MV-4-11 (cell line): ENCODE measurements at regions not wholly inside any gene's neighbourhood (a gene's known extent, or its start where the extent isn't known, plus 50 kb on each side); places are given as distances from the start of the nearest gene placed in this dataset.
"Not testable (repeated sequence)": the region's sequence is repeated elsewhere in the genome, so short reads cannot be mapped to it uniquely, and the experiment has no call there.

ENCODE experiments used
- DNase-seq: peaks from one replicate; lab custom pipeline; 2025; lab: John Stamatoyannopoulos, UW

GRCh38 chr3:89932882-89933281 lies 825.5 kb downstream of the EPHA3 start:
- no peak for DNase-seq

DNA sequence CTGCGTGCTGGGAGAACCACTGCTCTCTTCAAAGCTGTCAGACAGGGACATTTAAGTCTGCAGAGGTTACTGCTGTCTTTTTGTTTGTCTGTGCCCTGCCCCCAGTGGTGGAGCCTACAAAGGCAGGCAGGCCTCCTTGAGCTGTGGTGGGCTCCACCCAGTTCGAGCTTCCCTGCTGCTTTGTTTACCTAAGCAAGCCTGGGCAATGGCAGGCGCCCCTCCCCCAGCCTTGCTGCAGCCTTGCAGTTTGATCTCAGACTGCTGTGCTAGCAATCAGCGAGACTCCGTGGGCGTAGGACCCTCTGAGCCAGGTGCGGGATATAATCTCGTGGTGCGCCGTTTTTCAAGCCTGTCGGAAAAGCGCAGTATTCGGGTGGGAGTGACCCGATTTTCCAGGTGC lies 837.0 kb downstream of the EPHA3 start:
- DNase-seq: not testable (repeated sequence)

DNA sequence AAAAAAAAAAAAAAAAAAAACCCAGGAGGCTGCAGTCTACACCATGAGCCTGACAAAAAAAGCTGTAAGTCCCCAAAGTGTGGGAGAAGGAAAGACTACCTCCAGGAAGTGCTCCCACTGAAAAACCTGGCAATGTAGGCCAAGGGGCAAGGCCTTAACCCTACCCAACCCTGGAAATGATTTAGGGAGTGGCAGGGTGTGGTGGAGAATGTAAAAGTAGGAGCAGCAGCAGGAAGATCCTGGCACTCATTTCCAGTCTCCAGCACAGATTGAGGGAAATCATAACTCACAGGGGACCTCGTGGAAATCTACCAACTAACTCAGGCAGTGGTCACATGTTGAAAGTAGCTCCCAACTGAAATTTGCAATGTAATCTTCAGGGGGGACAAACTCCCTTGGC lies 839.5 kb downstream of the EPHA3 start:
- DNase-seq: no peak

- no peak for DNase-seq
These were observed 840.0 kb downstream of the EPHA3 start for GRCh38 chr3:89947337-89947954.

DNA sequence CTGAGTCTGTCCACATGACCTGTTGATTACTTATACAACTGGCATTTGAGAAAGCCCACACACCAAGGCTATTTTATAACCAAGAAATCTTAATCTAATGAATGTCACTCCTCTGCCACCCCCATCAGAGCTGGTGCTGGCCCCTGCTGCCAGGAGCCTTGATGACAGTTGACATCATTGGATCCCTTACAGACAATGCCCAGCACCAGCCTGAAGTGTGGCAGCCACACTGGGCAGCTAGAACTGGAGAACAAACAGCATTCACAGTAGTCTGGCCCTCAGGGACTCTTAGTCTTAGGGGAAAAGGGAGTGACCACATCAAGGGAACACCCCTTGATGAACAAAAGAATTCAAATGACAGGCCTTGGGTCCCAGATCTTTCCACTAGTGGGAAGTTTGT lies 840.6 kb downstream of the EPHA3 start:
- no peak for DNase-seq

- DNase-seq: no peak
These were observed 843.4 kb downstream of the EPHA3 start for GRCh38 chr3:89950772-89951171.

- DNase-seq: peak; percentile 9
These were observed 846.7 kb downstream of the EPHA3 start for GRCh38 chr3:89954137-89954536.

GRCh38 chr3:89955156-89955555 lies 847.7 kb downstream of the EPHA3 start:
- DNase-seq: no peak

- no peak for DNase-seq
These were observed 850.0 kb downstream of the EPHA3 start for GRCh38 chr3:89957451-89957850.

DNA sequence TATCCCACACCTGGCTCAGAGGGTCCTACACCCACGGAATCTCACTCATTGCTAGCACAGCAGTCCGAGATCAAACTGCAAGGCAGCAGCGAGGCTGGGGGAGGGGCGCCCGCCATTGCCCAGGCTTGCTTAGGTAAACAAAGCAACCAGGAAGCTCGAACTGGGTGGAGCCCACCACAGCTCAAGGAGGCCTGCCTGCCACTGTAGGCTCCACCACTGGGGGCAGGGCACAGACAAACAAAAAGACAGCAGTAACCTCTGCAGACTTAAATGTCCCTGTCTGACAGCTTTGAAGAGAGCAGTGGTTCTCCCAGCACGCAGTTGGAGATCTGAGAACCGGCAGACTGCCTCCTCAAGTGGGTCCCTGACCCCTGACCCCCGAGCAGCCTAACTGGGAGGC lies 850.7 kb downstream of the EPHA3 start:
- DNase-seq: not testable (repeated sequence)

- no peak for DNase-seq
These were observed 856.9 kb downstream of the EPHA3 start for GRCh38 chr3:89964347-89964746.

GRCh38 chr3:89966877-89967665 lies 859.6 kb downstream of the EPHA3 start:
- DNase-seq: no peak

- no peak for DNase-seq
These were observed 863.9 kb downstream of the EPHA3 start for GRCh38 chr3:89971329-89971728.

GRCh38 chr3:89973156-89973555 lies 865.7 kb downstream of the EPHA3 start:
- DNase-seq: no peak

GRCh38 chr3:89974903-89975519 lies 867.6 kb downstream of the EPHA3 start:
- DNase-seq: no peak

GRCh38 chr3:89983449-89983848 lies 876.0 kb downstream of the EPHA3 start:
- DNase-seq: no peak

DNA sequence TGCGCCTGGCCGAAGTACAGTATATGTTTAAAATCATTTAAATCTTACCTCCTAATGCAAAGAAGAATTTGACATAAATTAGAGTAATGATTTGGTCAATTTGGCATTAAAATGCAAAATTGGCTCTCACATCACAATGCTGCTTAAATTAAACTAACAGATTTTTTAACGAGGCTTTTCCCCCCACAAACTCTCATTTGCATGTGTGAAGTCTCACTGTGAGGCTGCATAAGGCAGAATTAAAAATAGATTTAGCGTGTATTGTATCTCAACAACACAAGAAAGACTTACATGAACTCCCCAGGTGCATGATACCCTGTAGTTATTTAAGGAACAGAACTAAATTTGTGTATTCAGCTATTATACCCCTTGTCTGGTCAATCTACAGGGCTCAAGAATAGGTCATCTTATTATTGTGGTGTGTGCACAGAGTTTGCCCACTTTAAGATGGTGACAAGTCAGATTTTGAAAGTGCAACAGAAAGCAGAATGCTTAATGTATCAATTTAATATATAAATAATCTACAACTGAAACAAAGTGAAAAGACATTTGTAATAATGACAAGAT lies 897.9 kb downstream of the EPHA3 start:
- no peak for DNase-seq

DNA sequence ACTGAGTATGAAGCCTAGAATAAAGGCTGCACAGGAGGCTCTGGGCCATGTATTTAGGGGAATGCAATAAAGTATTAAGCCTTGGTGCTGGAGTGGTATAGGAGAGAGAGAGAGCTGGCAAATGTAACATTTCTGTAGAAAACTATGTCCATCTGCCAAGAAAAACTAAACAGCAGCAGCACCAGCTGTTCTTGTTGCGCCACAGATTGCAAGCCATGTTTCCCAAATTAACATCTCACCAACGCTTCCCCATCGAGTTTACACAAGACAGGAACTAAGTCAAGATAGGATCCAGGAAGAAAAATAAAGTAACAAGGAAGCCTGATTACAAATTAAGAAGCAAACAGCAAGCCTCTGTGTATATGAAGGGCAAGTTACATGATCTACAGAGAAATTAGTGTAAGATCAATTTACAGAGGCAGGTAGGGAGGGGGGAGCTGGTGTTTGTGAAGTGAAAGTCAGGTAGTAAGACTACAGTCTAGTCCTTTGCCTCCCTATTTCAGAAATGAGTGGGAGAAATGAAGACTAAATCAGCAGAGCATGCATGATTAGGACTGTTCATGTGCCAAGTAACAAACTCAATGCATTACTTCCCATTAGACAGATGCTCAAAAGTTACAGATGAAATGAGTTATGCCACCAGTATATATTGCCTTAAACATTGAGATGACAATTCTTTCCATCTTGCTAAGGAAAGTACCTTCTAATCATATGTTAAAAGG lies 900.5 kb downstream of the EPHA3 start:
- peak; percentile 92 for DNase-seq

GRCh38 chr3:90010341-90010740 lies 902.9 kb downstream of the EPHA3 start:
- DNase-seq: no peak

- DNase-seq: peak; percentile 4
These were observed 903.7 kb downstream of the EPHA3 start for GRCh38 chr3:90011131-90011530.

DNA sequence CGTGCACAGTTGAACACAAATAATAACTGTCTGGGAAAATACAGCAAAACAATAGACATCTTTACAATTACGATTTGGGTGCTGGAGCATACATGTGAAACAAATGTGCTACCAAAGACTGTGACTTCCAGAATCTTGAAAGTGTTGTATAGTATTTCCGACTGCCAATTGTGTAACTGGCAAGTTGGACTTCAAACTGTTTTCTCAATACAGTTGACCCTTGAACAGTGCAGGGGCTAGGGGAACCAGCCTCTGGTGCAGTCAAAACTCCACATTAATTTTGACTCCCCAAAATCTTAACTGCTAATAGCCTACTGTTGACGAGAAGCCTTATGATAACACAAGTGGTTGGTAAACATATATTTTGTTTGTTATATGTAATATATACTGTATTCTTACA lies 904.2 kb downstream of the EPHA3 start:
- DNase-seq: no peak

DNA sequence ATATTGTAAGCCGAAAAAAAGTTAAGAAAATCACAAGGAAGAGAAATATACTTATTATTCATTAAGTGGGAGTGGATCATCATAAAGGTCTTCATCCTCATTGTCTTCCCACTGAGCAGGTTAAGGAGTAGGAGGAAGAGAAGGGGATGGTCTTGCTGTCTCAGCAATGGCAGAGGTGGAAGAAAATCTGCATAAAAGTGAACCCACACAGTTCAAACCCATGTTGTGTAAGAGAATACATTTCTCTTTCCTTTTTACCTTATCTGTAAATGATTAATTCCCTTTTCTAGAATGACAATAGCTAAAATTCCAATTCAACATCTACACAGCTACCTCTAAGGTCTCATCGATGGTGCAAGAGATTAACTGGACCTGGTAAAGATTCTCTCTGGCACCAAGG lies 904.6 kb downstream of the EPHA3 start:
- no peak for DNase-seq
